ENCODE measurements at regions not wholly inside any gene's neighbourhood (a gene's known extent, or its start where the extent isn't known, plus 50 kb on each side); places are given as distances from the start of the nearest gene placed in this dataset.

DNA sequence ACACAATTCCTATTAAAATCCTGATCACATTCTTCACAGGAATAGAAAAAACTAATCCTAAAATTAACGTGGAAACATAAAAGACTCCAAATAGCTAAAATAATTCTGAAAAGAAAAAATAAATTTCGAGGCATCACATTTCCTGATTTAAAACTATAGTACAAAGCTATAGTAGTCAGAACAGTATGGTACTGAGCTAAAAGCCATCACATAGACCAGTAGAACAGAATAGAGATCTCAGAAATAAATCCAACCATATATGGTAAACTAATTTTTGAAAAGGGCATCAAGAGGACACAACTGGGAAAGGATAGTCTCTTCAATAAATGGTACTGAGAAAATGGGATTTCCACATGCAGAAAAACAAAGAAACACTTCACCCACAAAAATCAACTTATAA is 125.2 kb upstream of the DAAM1 start:
- no peaks in the 10 kb centered on the region for H3K27me3 ChIP-seq
- no peak for DNase-seq (ENCODE audit: extremely low spot score in 2 of 2)
- no peak overlapping the region for H3K4me3 ChIP-seq
- no peaks in the 10 kb centered on the region for H3K9me3 ChIP-seq
- intact Hi-C loops (cut with DNase I) = no loop called here
- no peak overlapping the region for H3K27ac ChIP-seq
- H3K36me3 ChIP-seq = no peaks in the 10 kb centered on the region
- no peaks in the 10 kb centered on the region for H3K4me1 ChIP-seq
- no peak for TF ChIP-seq CTCF (IDR thresholded peaks at IDR 0.05)
- no peak for TF ChIP-seq POLR2AphosphoS5 (IDR thresholded peaks at IDR 0.05; ENCODE audit: insufficient read depth in 1 of 2, low read depth in 1 of 2)
- no peak for TF ChIP-seq POLR2A (IDR thresholded peaks at IDR 0.05)

- no peak overlapping the region for H3K27ac ChIP-seq
These were observed 121.2 kb upstream of the DAAM1 start for GRCh38 chr14:59067127-59067894.

GRCh38 chr14:59069163-59069854 is 119.2 kb upstream of the DAAM1 start:
- TF ChIP-seq POLR2A (IDR thresholded peaks at IDR 0.05) (no peak), POLR2AphosphoS5 (IDR thresholded peaks at IDR 0.05; ENCODE audit: insufficient read depth in 1 of 2, low read depth in 1 of 2) (no peak), CTCF (IDR thresholded peaks at IDR 0.05) (no peak)
- no peak for DNase-seq (ENCODE audit: extremely low spot score in 2 of 2)
- Histone ChIP-seq H3K4me3 (no peak overlapping the region), H3K36me3 (no peaks in the 10 kb centered on the region), H3K27ac (no peak overlapping the region), H3K4me1 (no peaks in the 10 kb centered on the region), H3K9me3 (no peaks in the 10 kb centered on the region), H3K27me3 (no peaks in the 10 kb centered on the region)
- intact Hi-C loops (cut with DNase I) = no loop called here

More at GRCh38 chr14:59067127-59067894, 121.2 kb upstream of the DAAM1 start:
- Histone ChIP-seq H3K9me3 (no peaks in the 10 kb centered on the region), H3K4me1 (no peaks in the 10 kb centered on the region), H3K27me3 (no peaks in the 10 kb centered on the region), H3K36me3 (no peaks in the 10 kb centered on the region), H3K4me3 (no peak overlapping the region)
- no peak for DNase-seq (ENCODE audit: extremely low spot score in 2 of 2)
- TF ChIP-seq POLR2AphosphoS5 (IDR thresholded peaks at IDR 0.05; ENCODE audit: insufficient read depth in 1 of 2, low read depth in 1 of 2) (no peak), CTCF (IDR thresholded peaks at IDR 0.05) (no peak), POLR2A (IDR thresholded peaks at IDR 0.05) (no peak)
- intact Hi-C loops (cut with DNase I) = no loop called here

DNA sequence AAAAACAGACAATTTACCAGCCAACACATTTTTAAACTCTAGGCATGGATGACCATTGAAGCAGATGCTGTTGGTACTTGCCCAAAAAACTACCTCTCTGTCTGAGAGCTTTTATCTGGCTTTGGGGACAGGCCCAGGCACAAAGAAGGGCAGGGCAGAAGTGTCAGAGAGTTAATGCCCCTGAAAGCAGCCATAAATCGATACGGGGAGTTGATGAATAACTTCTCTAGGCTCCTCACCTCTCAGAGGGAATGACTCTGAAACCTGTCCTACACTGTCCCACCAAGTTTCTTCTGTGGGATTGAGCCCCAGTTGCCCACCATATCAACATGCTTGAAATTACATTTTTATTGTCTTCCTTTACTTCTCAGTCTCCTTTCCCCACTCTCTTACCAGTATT is 113.0 kb upstream of the DAAM1 start:
- TF ChIP-seq POLR2A (IDR thresholded peaks at IDR 0.05) (no peak), CTCF (IDR thresholded peaks at IDR 0.05) (no peak), POLR2AphosphoS5 (IDR thresholded peaks at IDR 0.05; ENCODE audit: insufficient read depth in 1 of 2, low read depth in 1 of 2) (no peak)
- H3K36me3 ChIP-seq = no peaks in the 10 kb centered on the region
- H3K4me3 ChIP-seq = no peak overlapping the region
- H3K9me3 ChIP-seq = no peaks in the 10 kb centered on the region
- H3K27me3 ChIP-seq = no peaks in the 10 kb centered on the region
- no peak overlapping the region for H3K27ac ChIP-seq
- no peaks in the 10 kb centered on the region for H3K4me1 ChIP-seq
- no peak for DNase-seq (ENCODE audit: extremely low spot score in 2 of 2)
- intact Hi-C loops (cut with DNase I) = no loop called here

DNA sequence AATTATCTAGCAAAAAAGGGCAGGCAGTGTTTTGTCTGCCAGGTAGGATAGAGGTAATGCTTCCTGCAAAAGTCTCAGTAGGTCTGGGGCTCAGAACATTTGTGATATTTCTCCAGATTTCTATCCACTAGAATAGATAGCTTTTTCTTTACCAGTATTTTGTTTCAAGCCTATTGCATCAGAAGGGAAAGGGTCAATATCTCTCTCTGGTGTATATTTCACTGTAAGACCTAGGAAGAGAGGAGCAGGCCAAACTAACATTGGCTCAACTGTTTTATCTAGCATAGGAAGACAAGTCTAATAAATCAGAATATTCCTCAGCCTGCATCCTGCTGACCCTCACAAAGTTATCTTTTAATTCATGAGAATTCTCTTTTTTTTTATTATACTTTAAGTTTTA is 106.7 kb upstream of the DAAM1 start:
- intact Hi-C loops (cut with DNase I) = no loop called here
- Histone ChIP-seq H3K4me3 (no peak overlapping the region), H3K4me1 (no peaks in the 10 kb centered on the region), H3K27me3 (no peaks in the 10 kb centered on the region), H3K9me3 (no peaks in the 10 kb centered on the region), H3K36me3 (no peaks in the 10 kb centered on the region), H3K27ac (no peak overlapping the region)
- DNase-seq (ENCODE audit: extremely low spot score in 2 of 2) = no peak
- no peak for TF ChIP-seq POLR2A (IDR thresholded peaks at IDR 0.05)
- no peak for TF ChIP-seq CTCF (IDR thresholded peaks at IDR 0.05)
- no peak for TF ChIP-seq POLR2AphosphoS5 (IDR thresholded peaks at IDR 0.05; ENCODE audit: insufficient read depth in 1 of 2, low read depth in 1 of 2)

Measured in vagina (tissue), 2 donors.